Left ventricle myocardium superior (tissue), 1 donor: ENCODE measurements at regions not wholly inside any gene's neighbourhood (a gene's known extent, or its start where the extent isn't known, plus 50 kb on each side); places are given as distances from the start of the nearest gene placed in this dataset.
"Not testable (repeated sequence)": the region's sequence is repeated elsewhere in the genome, so short reads cannot be mapped to it uniquely, and the experiment has no call there.

ENCODE experiments used
- ATAC-seq: fragments of 200-7000 bp; cut with Tn5 transposase; one replicate; pipeline ENCODE4 v1.9.1; 2020; ENCODE audit warnings: mild to moderate bottlenecking, moderate library complexity
- DNase-seq: peaks from one replicate; pipeline ENCODE4 v3.0.0-alpha.2; 2020
- intact Hi-C: fragments of 100-400 bp; cut with micrococcal nuclease; formaldehyde crosslinking; loops from one replicate; pipeline ENCODE4 v1.11.0; 2022
- donor health status: DM: no; HTN: yes; CAD: no; lungs with severe emphysema.

GRCh38 chr4:118410138-118410537 is 57.3 kb upstream of the PRSS12 start:
- ATAC-seq, result no peak
- intact Hi-C loops, result no loop called here
- DNase-seq, result no peak

DNA sequence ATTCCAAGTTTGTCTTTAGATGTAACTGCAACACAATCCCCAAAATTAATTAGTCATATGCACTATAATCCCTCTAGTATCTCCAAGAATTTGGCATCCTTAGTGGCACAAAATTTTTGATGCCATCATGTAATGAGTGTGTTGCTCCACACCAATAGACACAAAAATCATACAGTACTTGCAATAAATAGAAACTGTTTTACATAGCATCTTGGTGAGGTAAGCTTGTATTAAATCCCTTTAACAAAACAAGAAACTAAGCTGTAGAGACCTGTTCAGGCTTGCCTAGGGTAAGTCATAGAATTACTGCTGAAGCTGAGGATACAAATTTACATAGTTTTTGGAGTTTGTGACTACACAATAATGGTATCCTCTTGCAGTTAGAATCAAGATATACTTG is 64.5 kb upstream of the PRSS12 start:
- no peak for ATAC-seq
- no peak for DNase-seq
- intact Hi-C loops, result no loop called here

DNA sequence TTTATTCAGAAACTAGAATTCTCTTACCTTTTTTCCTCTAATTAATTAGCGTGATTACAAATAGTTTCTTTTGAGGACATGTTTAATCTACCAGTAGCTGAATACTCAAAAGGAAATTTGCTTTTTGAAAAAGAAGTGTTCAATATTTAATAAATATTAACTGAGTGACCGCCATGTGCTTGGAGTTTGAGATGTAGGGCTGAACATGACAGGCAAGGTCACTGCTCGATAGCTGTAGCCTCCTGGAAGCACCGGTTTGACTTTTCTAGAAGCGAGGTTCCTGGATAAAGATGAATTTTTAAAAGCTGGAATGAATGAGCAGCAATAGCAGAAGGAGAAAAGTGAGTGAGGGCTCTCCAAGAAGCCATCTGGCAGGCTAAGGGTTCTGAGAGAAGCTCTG is 65.0 kb upstream of the PRSS12 start:
- ATAC-seq, intact Hi-C loops, DNase-seq: not testable (repeated sequence)

GRCh38 chr4:118418396-118418795 is 65.6 kb upstream of the PRSS12 start:
- ATAC-seq, result not testable (repeated sequence)

GRCh38 chr4:118419626-118420025 is 66.8 kb upstream of the PRSS12 start:
- intact Hi-C loops, DNase-seq, ATAC-seq: not testable (repeated sequence)

More at GRCh38 chr4:118418396-118418795, 65.6 kb upstream of the PRSS12 start:
- DNase-seq, intact Hi-C loops: not testable (repeated sequence)

DNA sequence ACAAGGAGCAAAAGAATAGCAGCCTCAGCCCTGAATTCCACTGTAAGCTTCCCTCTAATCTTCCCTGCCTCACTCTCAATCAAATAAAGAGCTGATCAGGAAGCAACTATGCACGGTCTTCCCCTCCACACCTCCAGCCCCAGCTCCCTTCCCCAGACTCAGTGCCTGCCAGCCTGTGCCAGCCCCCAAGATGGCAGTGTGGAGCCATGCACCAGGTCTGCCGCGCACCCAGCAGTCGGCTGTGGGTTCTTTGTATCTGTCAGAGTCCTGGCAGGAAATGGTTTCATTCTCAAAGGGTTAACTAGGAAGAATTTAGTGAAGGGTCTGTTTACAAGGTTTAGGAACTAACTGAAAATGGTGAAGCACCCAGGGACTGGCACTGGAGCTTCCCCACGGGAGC is 71.3 kb upstream of the PRSS12 start:
- intact Hi-C loops, result not testable (repeated sequence)

GRCh38 chr4:118428881-118429280 is 76.1 kb upstream of the PRSS12 start:
- intact Hi-C loops, ATAC-seq, DNase-seq: not testable (repeated sequence)

More for the DNA sequence above, 71.3 kb upstream of the PRSS12 start:
- peak; percentile 62 for DNase-seq
- ATAC-seq, result not testable (repeated sequence)

GRCh38 chr4:118432359-118432758 is 79.6 kb upstream of the PRSS12 start:
- intact Hi-C loops, ATAC-seq, DNase-seq: not testable (repeated sequence)

DNA sequence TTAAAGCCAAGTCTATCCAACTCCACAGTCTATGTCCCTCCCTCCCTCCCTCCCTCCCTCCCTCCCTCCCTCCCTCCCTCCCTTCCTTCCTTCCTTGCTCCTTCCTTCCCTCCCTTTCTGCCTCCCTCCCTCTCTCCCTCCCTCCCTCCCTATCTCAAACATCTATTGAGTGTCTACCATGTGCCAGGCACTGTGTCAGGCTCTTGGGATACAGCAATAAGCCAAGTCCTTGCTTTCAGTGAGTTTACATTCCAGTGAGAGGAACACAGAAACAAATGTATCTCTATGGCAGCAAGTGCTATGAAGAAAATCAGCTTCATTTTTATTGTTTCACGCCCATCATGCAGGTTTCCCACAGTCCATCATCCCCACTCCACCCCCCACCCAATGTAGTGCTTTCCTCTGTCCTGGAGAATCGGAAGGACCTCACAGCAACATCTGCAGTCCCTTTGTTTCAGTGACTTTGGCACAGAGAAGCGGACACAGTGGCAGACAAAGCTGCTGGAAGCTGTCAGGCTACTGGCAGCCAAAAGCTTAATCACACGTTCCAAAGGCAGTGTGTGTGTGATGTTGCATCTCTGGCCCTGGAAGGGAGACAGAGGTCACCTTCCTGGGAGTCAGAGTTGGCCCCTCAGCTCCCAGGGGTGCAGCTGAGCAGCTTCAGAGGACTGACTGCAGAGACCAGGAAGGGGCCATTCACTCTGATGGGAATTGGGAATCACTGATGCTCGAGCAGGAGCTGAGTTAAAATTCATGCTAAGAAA is 81.0 kb upstream of the PRSS12 start:
- intact Hi-C loops, ATAC-seq: not testable (repeated sequence)
- DNase-seq, result peak; percentile 42

- ATAC-seq, DNase-seq, intact Hi-C loops: not testable (repeated sequence)
These were observed 82.6 kb upstream of the PRSS12 start for GRCh38 chr4:118435415-118435814.

DNA sequence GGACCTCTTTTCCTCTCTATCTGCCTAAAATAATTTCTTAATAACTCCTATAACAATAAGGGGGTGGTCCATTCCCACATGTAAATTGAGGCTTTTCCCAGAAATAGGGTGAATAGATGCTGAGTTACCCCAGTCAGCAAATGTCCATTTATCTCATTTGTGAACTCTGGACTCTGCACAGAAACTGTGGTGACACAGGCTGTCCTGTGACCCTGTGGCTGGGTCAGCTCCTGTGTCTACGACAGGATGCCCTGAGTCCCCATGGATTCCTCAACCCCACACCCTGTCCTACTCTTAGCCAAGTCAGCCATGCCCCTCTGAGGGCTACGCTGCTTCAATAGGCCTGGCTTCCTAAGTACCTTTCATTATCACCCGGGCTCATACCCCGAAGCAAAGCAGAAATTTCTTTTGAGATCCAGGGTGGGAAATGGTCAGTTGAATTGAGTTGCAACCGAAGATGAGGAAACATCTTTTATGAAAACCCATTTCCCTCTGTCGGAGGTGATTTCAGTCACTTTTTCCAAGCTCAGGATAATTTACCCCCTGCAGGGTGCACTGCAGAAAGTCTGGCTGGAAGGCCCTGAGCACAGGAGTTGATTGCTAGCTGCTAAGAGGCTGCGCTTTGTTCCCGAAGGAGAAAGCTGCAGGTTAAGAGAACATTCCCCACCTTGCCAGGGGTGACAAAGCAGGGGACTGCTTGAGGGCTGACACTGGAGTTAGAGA is 89.5 kb upstream of the PRSS12 start:
- ATAC-seq, DNase-seq, intact Hi-C loops: not testable (repeated sequence)

DNA sequence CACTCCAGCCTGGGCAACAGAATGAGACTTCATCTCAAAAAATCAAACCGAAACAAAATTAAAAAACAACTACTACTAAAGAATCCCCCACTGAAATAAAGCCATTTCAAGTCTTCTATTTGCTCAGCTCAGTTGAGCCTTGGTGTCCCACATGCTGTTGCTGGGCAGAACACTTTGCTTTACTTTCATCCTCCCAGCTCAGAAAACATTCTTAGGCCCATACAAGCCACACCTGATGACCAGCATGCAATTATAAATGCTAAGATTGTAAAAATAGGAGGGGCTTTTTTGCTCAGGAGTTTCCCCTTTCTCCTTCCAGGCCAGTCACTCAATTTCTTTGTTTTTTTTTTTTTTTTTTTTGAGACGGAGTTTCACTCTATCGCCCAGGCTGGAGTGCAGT is 94.6 kb upstream of the PRSS12 start:
- intact Hi-C loops, DNase-seq, ATAC-seq: not testable (repeated sequence)

DNA sequence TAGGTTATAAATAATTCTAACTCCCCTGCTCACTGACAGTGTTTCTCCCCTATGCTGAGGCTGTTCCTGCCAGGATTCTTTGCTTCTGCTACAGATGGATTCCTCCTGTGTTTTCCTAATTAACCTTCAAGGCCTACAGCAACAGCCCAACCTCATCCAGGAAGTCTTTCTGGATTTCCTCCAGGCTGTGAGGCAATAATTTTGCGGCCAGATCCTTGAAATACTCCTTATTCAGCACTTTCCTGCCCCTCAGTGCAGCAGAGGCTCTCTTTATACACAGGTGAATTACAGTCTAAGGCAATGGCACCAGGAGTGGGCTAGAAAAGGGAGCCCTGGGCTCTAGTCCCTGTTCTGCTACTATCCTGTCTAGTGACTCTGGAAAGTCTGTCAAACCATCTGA is 102.1 kb upstream of the PRSS12 start:
- ATAC-seq, DNase-seq, intact Hi-C loops: not testable (repeated sequence)

GRCh38 chr4:118461435-118461834 is 108.6 kb upstream of the PRSS12 start:
- intact Hi-C loops, DNase-seq, ATAC-seq: not testable (repeated sequence)

DNA sequence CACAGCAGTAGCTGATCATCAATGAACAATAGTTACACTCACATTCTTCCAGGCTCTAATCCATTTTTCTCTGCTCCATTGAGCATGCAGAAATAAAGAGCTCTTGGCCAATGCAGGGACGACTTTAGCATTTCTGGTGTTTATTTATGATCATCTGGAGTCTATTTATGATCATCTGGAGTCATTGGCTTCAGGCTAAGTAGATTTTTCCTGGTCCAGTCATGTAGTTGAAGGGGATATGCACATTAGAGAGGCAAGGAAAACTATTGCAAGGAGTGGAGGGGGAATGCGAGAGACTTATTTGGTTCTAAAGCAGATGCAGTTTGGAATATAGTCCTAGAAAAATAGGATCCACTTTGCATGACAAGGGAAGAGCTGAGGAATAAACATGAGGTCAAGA is 113.0 kb upstream of the PRSS12 start:
- ATAC-seq, DNase-seq, intact Hi-C loops: not testable (repeated sequence)

GRCh38 chr4:118474001-118474626 is 121.3 kb upstream of the PRSS12 start:
- DNase-seq, intact Hi-C loops: not testable (repeated sequence)
- ATAC-seq, result peak; percentile 55

GRCh38 chr4:118474771-118475170 is 122.0 kb upstream of the PRSS12 start:
- DNase-seq, ATAC-seq, intact Hi-C loops: not testable (repeated sequence)

- ATAC-seq, intact Hi-C loops, DNase-seq: not testable (repeated sequence)
These were observed 123.1 kb upstream of the PRSS12 start for GRCh38 chr4:118475901-118476300.

DNA sequence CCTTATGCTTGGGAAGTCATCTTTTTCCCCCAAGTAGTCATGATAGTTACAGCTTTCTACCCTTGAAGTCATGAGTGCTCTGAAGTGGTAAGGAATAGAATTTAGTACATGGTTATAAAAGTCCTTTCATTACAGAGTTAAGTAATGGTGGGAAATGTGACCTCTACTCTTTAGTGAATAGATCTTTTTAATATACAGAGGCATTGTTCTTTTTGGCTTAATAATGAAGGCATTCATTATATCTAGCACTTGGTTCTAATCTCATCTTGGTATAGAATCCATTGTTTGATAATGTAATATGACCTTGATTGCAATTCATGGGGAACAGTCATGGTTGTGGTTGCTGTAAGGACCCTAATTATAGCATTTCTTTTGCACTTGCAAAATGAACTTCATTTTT is 125.0 kb upstream of the PRSS12 start:
- intact Hi-C loops, ATAC-seq, DNase-seq: not testable (repeated sequence)
